WTC11 (cell line): ENCODE measurements at regions not wholly inside any gene's neighbourhood (a gene's known extent, or its start where the extent isn't known, plus 50 kb on each side); places are given as distances from the start of the nearest gene placed in this dataset.
A peak's percentile ranks its signal among the peaks of the same experiment; 100 is the strongest.

Experiments used
- ATAC-seq: fragments of 200-7000 bp; cut with Tn5 transposase; 2 replicates; pipeline ENCODE4 v1.10.0; 2021; ENCODE audit warnings: mild to moderate bottlenecking, moderate library complexity
- CTCF ChIA-PET: fragments of 300-600 bp; sonication (Branson Sonifier 250); formaldehyde crosslinking; loops from one replicate; lab custom pipeline; 2021; ENCODE audit warnings: antibody characterized with exemption; lab: Charles Lee
- POLR2A ChIA-PET: fragments of 350-600 bp; sonication (Branson Sonifier 250); formaldehyde crosslinking; loops from one replicate; lab custom pipeline; 2021; ENCODE audit warnings: antibody characterized with exemption; lab: Charles Lee
- DNase-seq: peaks from one replicate; pipeline ENCODE4 v3.0.0; 2021; ENCODE audit warnings: low spot score
- H3K27ac Mint-ChIP-seq: 2 replicates; pipeline ENCODE4 v1.8.0; 2021; ENCODE audit warnings: mixed read lengths
- H3K27me3 Mint-ChIP-seq: 2 replicates; pipeline ENCODE4 v1.8.0; 2021; ENCODE audit warnings: low read depth, mild to moderate bottlenecking, moderate library complexity, mixed read lengths
- H3K36me3 Mint-ChIP-seq: 2 replicates; pipeline ENCODE4 v1.8.0; 2021; ENCODE audit warnings: mixed read lengths
- H3K4me1 Mint-ChIP-seq: 2 replicates; pipeline ENCODE4 v1.8.0; 2022; ENCODE audit warnings: mixed read lengths
- H3K4me3 Mint-ChIP-seq: 2 replicates; pipeline ENCODE4 v1.8.0; 2021; ENCODE audit warnings: mild to moderate bottlenecking, moderate library complexity, mixed read lengths
- H3K9me3 Mint-ChIP-seq: 2 replicates; pipeline ENCODE4 v1.8.0; 2021; ENCODE audit warnings: mixed read lengths
- ATF3 ChIP-seq: sonication (generic); formaldehyde crosslinking; conservative IDR thresholded peaks from 2 replicates; pipeline ENCODE4 v1.8.1; 2022; ENCODE audit warnings: mild to moderate bottlenecking, missing genetic modification reagents
- CBFB ChIP-seq: sonication (generic); formaldehyde crosslinking; IDR thresholded peaks from 2 replicates; pipeline ENCODE4 v1.8.1; 2022; ENCODE audit warnings: mild to moderate bottlenecking, low read depth, missing genetic modification reagents
- CREB1 ChIP-seq: sonication (generic); formaldehyde crosslinking; IDR thresholded peaks from 2 replicates; pipeline ENCODE4 v1.8.0; 2023; ENCODE audit warnings: mild to moderate bottlenecking, missing genetic modification reagents
- JUN ChIP-seq: sonication (generic); formaldehyde crosslinking; IDR thresholded peaks from 2 replicates; pipeline ENCODE4 v1.8.0; 2023; ENCODE audit warnings: mild to moderate bottlenecking, missing genetic modification reagents
- MYBL2 ChIP-seq: sonication (generic); formaldehyde crosslinking; IDR thresholded peaks from 2 replicates; pipeline ENCODE4 v1.8.1; 2023; ENCODE audit warnings: mild to moderate bottlenecking, moderate library complexity, missing genetic modification reagents
- PRRX2 ChIP-seq: fragments of 250-450 bp; sonication (Bioruptor Pico); IDR thresholded peaks from 2 replicates; pipeline ENCODE4 v1.8.0; 2021; ENCODE audit warnings: mild to moderate bottlenecking
- RELA ChIP-seq: sonication (generic); formaldehyde crosslinking; IDR thresholded peaks from 2 replicates; pipeline ENCODE4 v1.8.1; 2022; ENCODE audit warnings: missing genetic modification reagents, mild to moderate bottlenecking, borderline replicate concordance
- SMAD3 ChIP-seq: sonication (generic); formaldehyde crosslinking; IDR thresholded peaks from 2 replicates; pipeline ENCODE4 v1.8.0; 2022; ENCODE audit warnings: missing genetic modification reagents, mild to moderate bottlenecking, borderline replicate concordance
- TP53 ChIP-seq: sonication (generic); formaldehyde crosslinking; IDR thresholded peaks from 2 replicates; pipeline ENCODE4 v1.8.1; 2023; ENCODE audit warnings: mild to moderate bottlenecking, missing genetic modification reagents
- ZNF232 ChIP-seq: sonication (generic); formaldehyde crosslinking; IDR thresholded peaks from 2 replicates; pipeline ENCODE4 v1.8.0; 2022; ENCODE audit warnings: mild to moderate bottlenecking, missing genetic modification reagents
- ZNF317 ChIP-seq: sonication (generic); formaldehyde crosslinking; IDR thresholded peaks from 2 replicates; pipeline ENCODE4 v1.8.1; 2023; ENCODE audit warnings: low read depth, mild to moderate bottlenecking, moderate library complexity, missing genetic modification reagents, borderline replicate concordance
- ZNF423 ChIP-seq: fragments of 250-450 bp; sonication (Bioruptor Pico); IDR thresholded peaks from 2 replicates; pipeline ENCODE4 v2.1.2; 2022; ENCODE audit warnings: mild to moderate bottlenecking, moderate library complexity
- ZNF425 ChIP-seq: fragments of 250-450 bp; sonication (Bioruptor Pico); conservative IDR thresholded peaks from 2 replicates; pipeline ENCODE4 v1.9.0; 2021; ENCODE audit warnings: mild to moderate bottlenecking
- TF ChIP-seq, protein P1 (sequence below): sonication (generic); formaldehyde crosslinking; IDR thresholded peaks from 2 replicates; pipeline ENCODE4 v1.8.1; 2023; ENCODE audit warnings: mild to moderate bottlenecking, moderate library complexity, missing genetic modification reagents
- TF ChIP-seq, protein P2 (sequence below): sonication (generic); formaldehyde crosslinking; IDR thresholded peaks from 2 replicates; pipeline ENCODE4 v1.8.0; 2023; ENCODE audit warnings: missing genetic modification reagents
- TF ChIP-seq, protein P3 (sequence below): sonication (generic); formaldehyde crosslinking; IDR thresholded peaks from 2 replicates; pipeline ENCODE4 v1.8.1; 2023; ENCODE audit warnings: mild to moderate bottlenecking, missing genetic modification reagents
- TF ChIP-seq, protein P4 (sequence below): sonication (generic); formaldehyde crosslinking; IDR thresholded peaks from 2 replicates; pipeline ENCODE4 v1.8.0; 2023; ENCODE audit warnings: mild to moderate bottlenecking, missing genetic modification reagents

DNA sequence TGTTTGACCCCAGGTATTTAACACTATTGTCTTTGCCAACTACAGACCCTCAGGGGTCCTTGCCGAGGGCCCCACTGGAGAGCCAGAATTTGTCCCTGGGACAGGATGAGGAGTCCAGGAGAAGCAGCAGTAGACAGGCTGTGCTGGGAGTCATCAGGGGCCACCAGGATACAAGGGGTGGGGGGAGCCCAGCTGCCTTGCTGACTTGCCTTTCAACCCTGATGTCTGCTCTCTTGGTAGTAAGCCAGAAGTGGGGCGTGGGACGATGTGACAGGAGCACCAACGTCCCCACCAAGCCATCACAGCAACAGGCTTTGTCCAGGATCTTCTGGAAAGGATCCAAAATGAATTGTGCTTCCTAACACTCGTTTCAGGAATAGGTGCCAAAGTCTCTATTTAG, 62.4 kb upstream of the CDCA7L start:
- no peak overlapping the region for H3K4me3 Mint-ChIP-seq
- DNase-seq (no peak), ATAC-seq (peak; percentile 53)
- CTCF ChIA-PET: interaction anchor here (0.6 to 0.9 kb wide), 3 partner anchors 11 to 457 kb away, joined by 3 to 6 read pairs (median 4); no protein-coding TSS in a partner anchor
- H3K9me3 Mint-ChIP-seq: no peaks in the 10 kb centered on the region
- H3K27ac Mint-ChIP-seq: no peak overlapping the region
- peaks cover 18% of the 10 kb centered on the region for H3K4me1 Mint-ChIP-seq
- peak; percentile 87 for TF ChIP-seq ZNF423 (CRISPR knock-in tag)
- no peak for TF ChIP-seq ATF3 (CRISPR knock-in tag)
- POLR2A ChIA-PET: no interaction called here
- no peaks in the 10 kb centered on the region for H3K36me3 Mint-ChIP-seq
- H3K27me3 Mint-ChIP-seq: no peaks in the 10 kb centered on the region

DNA sequence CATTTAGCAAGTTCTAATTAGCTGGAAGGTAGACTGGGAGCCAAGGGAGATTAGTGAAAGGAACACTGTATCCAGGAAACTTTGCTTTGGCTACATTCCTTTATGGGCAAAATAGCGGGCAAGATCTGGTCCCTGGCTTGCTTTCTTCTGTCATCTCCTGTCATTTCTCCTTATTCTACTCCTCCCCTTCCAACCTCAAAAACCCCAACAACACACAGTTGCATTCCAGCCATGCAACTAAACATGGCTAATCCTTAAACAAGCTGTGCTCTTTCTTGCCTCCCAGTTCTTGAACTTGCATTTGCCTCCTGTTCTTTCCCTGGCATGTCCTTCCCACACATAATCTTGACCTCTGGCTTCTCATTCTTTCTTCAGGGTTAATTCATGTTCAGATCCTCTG, 59.5 kb upstream of the CDCA7L start:
- ChIA-PET CTCF (interaction anchor here (2.2 kb wide), 1 partner anchor 78 kb away, joined by 10 read pairs; no protein-coding TSS in a partner anchor), POLR2A (no interaction called here)
- Mint-ChIP-seq H3K27me3 (no peaks in the 10 kb centered on the region), H3K36me3 (no peaks in the 10 kb centered on the region), H3K4me3 (no peak overlapping the region), H3K9me3 (no peaks in the 10 kb centered on the region), H3K4me1 (peaks cover 26% of the 10 kb centered on the region)
- ATAC-seq (no peak), DNase-seq (no peak)
- TF ChIP-seq, protein P1, sequence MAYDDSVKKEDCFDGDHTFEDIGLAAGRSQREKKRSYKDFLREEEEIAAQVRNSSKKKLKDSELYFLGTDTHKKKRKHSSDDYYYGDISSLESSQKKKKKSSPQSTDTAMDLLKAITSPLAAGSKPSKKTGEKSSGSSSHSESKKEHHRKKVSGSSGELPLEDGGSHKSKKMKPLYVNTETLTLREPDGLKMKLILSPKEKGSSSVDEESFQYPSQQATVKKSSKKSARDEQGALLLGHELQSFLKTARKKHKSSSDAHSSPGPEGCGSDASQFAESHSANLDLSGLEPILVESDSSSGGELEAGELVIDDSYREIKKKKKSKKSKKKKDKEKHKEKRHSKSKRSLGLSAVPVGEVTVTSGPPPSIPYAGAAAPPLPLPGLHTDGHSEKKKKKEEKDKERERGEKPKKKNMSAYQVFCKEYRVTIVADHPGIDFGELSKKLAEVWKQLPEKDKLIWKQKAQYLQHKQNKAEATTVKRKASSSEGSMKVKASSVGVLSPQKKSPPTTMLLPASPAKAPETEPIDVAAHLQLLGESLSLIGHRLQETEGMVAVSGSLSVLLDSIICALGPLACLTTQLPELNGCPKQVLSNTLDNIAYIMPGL (CRISPR knock-in tag): no peak
- no peak for TF ChIP-seq SMAD3 (CRISPR knock-in tag)
- no peak for TF ChIP-seq ZNF232 (CRISPR knock-in tag)
- no peak for TF ChIP-seq RELA (CRISPR knock-in tag)
- TF ChIP-seq PRRX2 (CRISPR knock-in tag): no peak
- TF ChIP-seq, protein P2, sequence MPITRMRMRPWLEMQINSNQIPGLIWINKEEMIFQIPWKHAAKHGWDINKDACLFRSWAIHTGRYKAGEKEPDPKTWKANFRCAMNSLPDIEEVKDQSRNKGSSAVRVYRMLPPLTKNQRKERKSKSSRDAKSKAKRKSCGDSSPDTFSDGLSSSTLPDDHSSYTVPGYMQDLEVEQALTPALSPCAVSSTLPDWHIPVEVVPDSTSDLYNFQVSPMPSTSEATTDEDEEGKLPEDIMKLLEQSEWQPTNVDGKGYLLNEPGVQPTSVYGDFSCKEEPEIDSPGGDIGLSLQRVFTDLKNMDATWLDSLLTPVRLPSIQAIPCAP (CRISPR knock-in tag): no peak
- no peak for TF ChIP-seq TP53 (CRISPR knock-in tag)
- TF ChIP-seq ZNF425: no peak
- TF ChIP-seq, protein P3, sequence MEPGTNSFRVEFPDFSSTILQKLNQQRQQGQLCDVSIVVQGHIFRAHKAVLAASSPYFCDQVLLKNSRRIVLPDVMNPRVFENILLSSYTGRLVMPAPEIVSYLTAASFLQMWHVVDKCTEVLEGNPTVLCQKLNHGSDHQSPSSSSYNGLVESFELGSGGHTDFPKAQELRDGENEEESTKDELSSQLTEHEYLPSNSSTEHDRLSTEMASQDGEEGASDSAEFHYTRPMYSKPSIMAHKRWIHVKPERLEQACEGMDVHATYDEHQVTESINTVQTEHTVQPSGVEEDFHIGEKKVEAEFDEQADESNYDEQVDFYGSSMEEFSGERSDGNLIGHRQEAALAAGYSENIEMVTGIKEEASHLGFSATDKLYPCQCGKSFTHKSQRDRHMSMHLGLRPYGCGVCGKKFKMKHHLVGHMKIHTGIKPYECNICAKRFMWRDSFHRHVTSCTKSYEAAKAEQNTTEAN: no peak
- TF ChIP-seq, all 79 proteins: peak for 0
- no peak overlapping the region for H3K27ac Mint-ChIP-seq

DNA sequence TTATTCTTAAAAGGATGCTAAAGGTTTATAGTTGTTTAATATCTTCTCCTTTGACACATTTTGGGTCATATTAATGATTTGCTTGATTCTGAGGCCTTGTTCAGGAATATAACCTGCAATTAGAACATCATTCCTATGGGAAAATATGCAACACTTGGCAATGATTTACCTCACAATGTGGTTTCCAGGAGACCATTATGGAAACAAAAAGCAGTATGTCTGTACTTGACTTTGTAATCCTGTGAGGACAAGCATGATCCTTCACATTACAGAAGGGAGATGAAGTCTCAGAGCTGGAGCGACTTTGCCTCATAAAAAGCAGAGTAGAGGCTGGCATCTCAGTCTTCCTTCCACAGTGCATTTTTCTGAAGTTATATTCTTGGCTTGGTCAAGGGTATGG, 57.0 kb upstream of the CDCA7L start:
- DNase-seq: no peak
- Mint-ChIP-seq H3K27ac (no peak overlapping the region), H3K27me3 (no peaks in the 10 kb centered on the region), H3K4me1 (peaks cover 15% of the 10 kb centered on the region), H3K9me3 (no peaks in the 10 kb centered on the region), H3K36me3 (no peaks in the 10 kb centered on the region), H3K4me3 (no peak overlapping the region)
- ATAC-seq: no peak
- ChIA-PET POLR2A (no interaction called here), CTCF (interaction anchor here (0.9 kb wide), 2 partner anchors 10 to 236 kb away, joined by 3 read pairs; no protein-coding TSS in a partner anchor)
- no peak for TF ChIP-seq ZNF423 (CRISPR knock-in tag)
- no peak for TF ChIP-seq JUN (CRISPR knock-in tag)
- TF ChIP-seq CREB1 (CRISPR knock-in tag): no peak
- no peak for TF ChIP-seq ZNF317 (CRISPR knock-in tag)
- TF ChIP-seq, protein P4, sequence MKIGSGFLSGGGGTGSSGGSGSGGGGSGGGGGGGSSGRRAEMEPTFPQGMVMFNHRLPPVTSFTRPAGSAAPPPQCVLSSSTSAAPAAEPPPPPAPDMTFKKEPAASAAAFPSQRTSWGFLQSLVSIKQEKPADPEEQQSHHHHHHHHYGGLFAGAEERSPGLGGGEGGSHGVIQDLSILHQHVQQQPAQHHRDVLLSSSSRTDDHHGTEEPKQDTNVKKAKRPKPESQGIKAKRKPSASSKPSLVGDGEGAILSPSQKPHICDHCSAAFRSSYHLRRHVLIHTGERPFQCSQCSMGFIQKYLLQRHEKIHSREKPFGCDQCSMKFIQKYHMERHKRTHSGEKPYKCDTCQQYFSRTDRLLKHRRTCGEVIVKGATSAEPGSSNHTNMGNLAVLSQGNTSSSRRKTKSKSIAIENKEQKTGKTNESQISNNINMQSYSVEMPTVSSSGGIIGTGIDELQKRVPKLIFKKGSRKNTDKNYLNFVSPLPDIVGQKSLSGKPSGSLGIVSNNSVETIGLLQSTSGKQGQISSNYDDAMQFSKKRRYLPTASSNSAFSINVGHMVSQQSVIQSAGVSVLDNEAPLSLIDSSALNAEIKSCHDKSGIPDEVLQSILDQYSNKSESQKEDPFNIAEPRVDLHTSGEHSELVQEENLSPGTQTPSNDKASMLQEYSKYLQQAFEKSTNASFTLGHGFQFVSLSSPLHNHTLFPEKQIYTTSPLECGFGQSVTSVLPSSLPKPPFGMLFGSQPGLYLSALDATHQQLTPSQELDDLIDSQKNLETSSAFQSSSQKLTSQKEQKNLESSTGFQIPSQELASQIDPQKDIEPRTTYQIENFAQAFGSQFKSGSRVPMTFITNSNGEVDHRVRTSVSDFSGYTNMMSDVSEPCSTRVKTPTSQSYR: no peak
- no peak for TF ChIP-seq CBFB (CRISPR knock-in tag)
- TF ChIP-seq MYBL2 (CRISPR knock-in tag): no peak
